PC-9 (cell line): ENCODE measurements at regions not wholly inside any gene's neighbourhood (a gene's known extent, or its start where the extent isn't known, plus 50 kb on each side); places are given as distances from the start of the nearest gene placed in this dataset.

Experiments
- BruUV-seq: library from RNA; stranded (reverse); fragments of 400-500 nt; replicated peaks from 2 replicates; lab custom pipeline; 2021; lab: Mats Ljungman, UMichigan
- CTCF ChIA-PET: fragments of 300-600 bp; sonication (Branson Sonifier 250); formaldehyde crosslinking; loops from one replicate; lab custom pipeline; 2022; ENCODE audit warnings: antibody characterized with exemption; lab: Charles Lee
- POLR2A ChIA-PET: fragments of 300-600 bp; sonication (Branson Sonifier 250); formaldehyde crosslinking; loops from one replicate; lab custom pipeline; 2022; ENCODE audit warnings: antibody characterized with exemption; ENCODE audit not compliant: unreplicated experiment; lab: Charles Lee
- DNase-seq, 2 experiments: peaks; one replicate each; pipeline versions ENCODE4 v3.0.0 to v3.0.0-alpha.2; 2015 to 2022; ENCODE audit warnings: mixed read lengths in 1 of 2
- H2AFZ ChIP-seq: fragments of 200-600 bp; sonication (generic); 2 replicates; pipeline ENCODE4 v1.8.1; 2017; ENCODE audit warnings: antibody characterized with exemption
- H3F3A ChIP-seq: fragments of 200-600 bp; sonication (generic); 2 replicates; pipeline ENCODE4 v1.8.1; 2017; ENCODE audit warnings: antibody characterized with exemption, mild to moderate bottlenecking, low read depth; ENCODE audit not compliant: insufficient read depth
- H3K27ac ChIP-seq: fragments of 200-600 bp; sonication (generic); 2 replicates; pipeline ENCODE4 v1.6.1; 2016; ENCODE audit warnings: mixed run types
- H3K27me3 ChIP-seq: fragments of 200-600 bp; sonication (generic); 2 replicates; pipeline ENCODE4 v1.6.1; 2016; ENCODE audit warnings: low read depth, mixed run types; ENCODE audit not compliant: insufficient read depth
- H3K36me3 ChIP-seq: fragments of 200-600 bp; sonication (generic); 2 replicates; pipeline ENCODE4 v1.6.1; 2016; ENCODE audit warnings: low read depth, mixed run types
- H3K4me1 ChIP-seq: fragments of 200-600 bp; sonication (generic); replicated peaks from 2 replicates; pipeline ENCODE4 v1.6.1; 2016; ENCODE audit warnings: mixed run types; ENCODE audit not compliant: insufficient read depth
- H3K4me2 ChIP-seq: fragments of 200-600 bp; sonication (generic); 2 replicates; pipeline ENCODE4 v1.6.1; 2017; ENCODE audit warnings: mixed run types
- H3K4me3 ChIP-seq: fragments of 200-600 bp; sonication (generic); 2 replicates; pipeline ENCODE4 v1.6.1; 2016; ENCODE audit warnings: mixed run types
- H3K79me2 ChIP-seq: fragments of 200-600 bp; sonication (generic); 2 replicates; pipeline ENCODE4 v1.6.1; 2017; ENCODE audit warnings: low read depth, mixed run types
- H3K9me2 ChIP-seq: fragments of 200-600 bp; sonication (generic); 2 replicates; pipeline ENCODE4 v1.8.1; 2017; ENCODE audit warnings: mild to moderate bottlenecking; ENCODE audit not compliant: insufficient read depth
- H3K9me3 ChIP-seq: fragments of 200-600 bp; sonication (generic); 2 replicates; pipeline ENCODE4 v1.8.1; 2016; ENCODE audit warnings: low read depth; ENCODE audit not compliant: insufficient read depth
- H4K20me1 ChIP-seq: fragments of 200-600 bp; sonication (generic); 2 replicates; pipeline ENCODE4 v1.8.1; 2017; ENCODE audit not compliant: insufficient read depth
- CTCF ChIP-seq: fragments of 200-600 bp; sonication (generic); conservative IDR thresholded peaks from 2 replicates; pipeline ENCODE4 v1.6.1; 2017; ENCODE audit warnings: mixed run types, antibody characterized with exemption, mild to moderate bottlenecking, moderate library complexity
- EZH2 ChIP-seq: fragments of 200-600 bp; sonication (generic); IDR thresholded peaks from 2 replicates; pipeline ENCODE4 v1.8.0; 2017; ENCODE audit warnings: antibody characterized with exemption, low read depth
- intact Hi-C: fragments of 100-400 bp; cut with micrococcal nuclease; formaldehyde crosslinking; loops from one replicate; pipeline ENCODE4 v1.10.0; 2022; ENCODE audit not compliant: unreplicated experiment

- Histone ChIP-seq H3K79me2 (no peaks in the 10 kb centered on the region), H3F3A (no peaks in the 10 kb centered on the region), H3K27me3 (no peaks in the 10 kb centered on the region), H3K9me3 (no peaks in the 10 kb centered on the region), H3K27ac (no peak overlapping the region), H3K4me3 (no peak overlapping the region), H3K4me1 (no peaks in the 10 kb centered on the region; the same call in 1 of the 2 replicates), H2AFZ (no peak overlapping the region), H3K36me3 (no peaks in the 10 kb centered on the region), H3K4me2 (no peak overlapping the region), H3K9me2 (no peaks in the 10 kb centered on the region), H4K20me1 (no peaks in the 10 kb centered on the region)
- ChIA-PET CTCF (no interaction called here), POLR2A (interaction anchor here (0.6 to 1.1 kb wide), 2 partner anchors 58 to 123 kb away, joined by 3 read pairs; no protein-coding TSS in a partner anchor)
- intact Hi-C loops = no loop called here
- no peak for DNase-seq
- no peak for TF ChIP-seq EZH2
- no peak for TF ChIP-seq CTCF
- no TSS peak for BruUV-seq
Observed at GRCh38 chr1:212161231-212161781, 123.9 kb upstream of the PPP2R5A start.

GRCh38 chr1:212162635-212163034, 122.6 kb upstream of the PPP2R5A start:
- no peaks in the 10 kb centered on the region; the same call in 1 of the 2 replicates for H3K4me1 ChIP-seq
- POLR2A ChIA-PET = no interaction called here
- no TSS peak for BruUV-seq
- H3K9me3 ChIP-seq = no peaks in the 10 kb centered on the region
- intact Hi-C loops = no loop called here
- no peak overlapping the region for H3K27ac ChIP-seq
- no peaks in the 10 kb centered on the region for H3K27me3 ChIP-seq
- no peak overlapping the region for H3K4me2 ChIP-seq
- CTCF ChIA-PET = no interaction called here
- H3K79me2 ChIP-seq = no peaks in the 10 kb centered on the region
- H3F3A ChIP-seq = no peaks in the 10 kb centered on the region
- H3K9me2 ChIP-seq = no peaks in the 10 kb centered on the region
- DNase-seq = no peak
- no peak overlapping the region for H3K4me3 ChIP-seq
- TF ChIP-seq CTCF (no peak), EZH2 (no peak)
- H2AFZ ChIP-seq = no peak overlapping the region
- H3K36me3 ChIP-seq = no peaks in the 10 kb centered on the region
- no peaks in the 10 kb centered on the region for H4K20me1 ChIP-seq

GRCh38 chr1:212164095-212164872, 120.9 kb upstream of the PPP2R5A start:
- H3K9me2 ChIP-seq = no peaks in the 10 kb centered on the region
- H3K79me2 ChIP-seq = no peaks in the 10 kb centered on the region
- intact Hi-C loops = no loop called here
- no peaks in the 10 kb centered on the region for H4K20me1 ChIP-seq
- no peak for TF ChIP-seq EZH2
- no peak for TF ChIP-seq CTCF
- CTCF ChIA-PET = no interaction called here
- no peak overlapping the region for H3K27ac ChIP-seq
- H3K4me3 ChIP-seq = no peak overlapping the region
- no peaks in the 10 kb centered on the region for H3K9me3 ChIP-seq
- H3K4me2 ChIP-seq = no peak overlapping the region
- H2AFZ ChIP-seq = no peak overlapping the region
- DNase-seq = no peak
- BruUV-seq = no TSS peak
- no peaks in the 10 kb centered on the region for H3K4me1 ChIP-seq
- no peaks in the 10 kb centered on the region for H3K36me3 ChIP-seq
- H3F3A ChIP-seq = no peaks in the 10 kb centered on the region
- H3K27me3 ChIP-seq = no peaks in the 10 kb centered on the region
- POLR2A ChIA-PET = no interaction called here
